Panc1 (cell line): ENCODE measurements at regions not wholly inside any gene's neighbourhood (a gene's known extent, or its start where the extent isn't known, plus 50 kb on each side); places are given as distances from the start of the nearest gene placed in this dataset.

Experiments used
- ATAC-seq: fragments of 200-7000 bp; cut with Tn5 transposase; 2 replicates; pipeline ENCODE4 v1.9.1; 2020; ENCODE audit warnings: mild to moderate bottlenecking, moderate library complexity
- BruUV-seq: library from RNA; stranded (reverse); fragments of 400-500 nt; replicated peaks from 2 replicates; lab custom pipeline; 2021; lab: Mats Ljungman, UMichigan
- CTCF ChIA-PET: fragments of 300-600 bp; sonication (Branson Sonifier 250); formaldehyde crosslinking; loops from one replicate; lab custom pipeline; 2022; ENCODE audit warnings: antibody characterized with exemption; lab: Charles Lee
- POLR2A ChIA-PET: fragments of 300-600 bp; sonication (Branson Sonifier 250); formaldehyde crosslinking; loops from one replicate; lab custom pipeline; 2022; ENCODE audit warnings: antibody characterized with exemption; lab: Charles Lee
- DNase-seq: peaks from one replicate; pipeline ENCODE4 v3.0.0-alpha.2; 2010; ENCODE audit warnings: low read depth, low spot score
- H3K27ac ChIP-seq: 2 replicates; pipeline ENCODE4 v1.5.1; 2011; ENCODE audit warnings: mild to moderate bottlenecking, low read length, inconsistent platforms
- H3K27me3 ChIP-seq: fragments of 200-500 bp; sonication (Bioruptor generic); 2 replicates; pipeline ENCODE4 v1.6.0; 2014; ENCODE audit warnings: low read length, inconsistent platforms; ENCODE audit not compliant: control insufficient read depth, insufficient read depth
- H3K36me3 ChIP-seq: fragments of 200-500 bp; sonication (Bioruptor generic); 2 replicates; pipeline ENCODE4 v1.5.1; 2014; ENCODE audit warnings: inconsistent platforms, mild to moderate bottlenecking, low read length, moderate library complexity; ENCODE audit not compliant: control insufficient read depth, insufficient read depth
- H3K4me1 ChIP-seq: 2 replicates; pipeline ENCODE4 v1.5.1; 2011; ENCODE audit warnings: inconsistent platforms, mild to moderate bottlenecking, low read length, moderate library complexity; ENCODE audit not compliant: control insufficient read depth, insufficient read depth
- H3K4me3 ChIP-seq, 2 experiments: 2 replicates each; pipeline ENCODE4 v1.5.1; 2011 to 2012; ENCODE audit warnings: low read depth in 2 of 2, low read length in 2 of 2, mild to moderate bottlenecking in 2 of 2, inconsistent platforms in 1 of 2, moderate library complexity in 1 of 2
- H3K9me3 ChIP-seq: fragments of 200-500 bp; sonication (Bioruptor generic); 2 replicates; pipeline ENCODE4 v1.5.1; 2014; ENCODE audit warnings: low read depth, mild to moderate bottlenecking, inconsistent platforms, low read length, moderate library complexity; ENCODE audit not compliant: control insufficient read depth, insufficient read depth
- CTCF ChIP-seq: fragments of 450-650 bp; IDR thresholded peaks from 2 replicates; pipeline ENCODE4 v1.5.1; 2017; ENCODE audit warnings: mild to moderate bottlenecking
- POLR2AphosphoS5 ChIP-seq: IDR thresholded peaks from 2 replicates; pipeline ENCODE4 v1.6.1; 2012; ENCODE audit warnings: mild to moderate bottlenecking, low read depth, low read length, moderate library complexity
- REST ChIP-seq, 2 experiments: IDR thresholded peaks; 2 replicates each; pipeline ENCODE4 v1.6.1; 2011 to 2012; ENCODE audit warnings: low read depth in 2 of 2, control low read depth in 1 of 2, low read length in 1 of 2, mild to moderate bottlenecking in 1 of 2, moderate library complexity in 1 of 2; ENCODE audit not compliant: insufficient read depth in 1 of 2
- SIN3A ChIP-seq: IDR thresholded peaks from 2 replicates; pipeline ENCODE4 v1.6.1; 2012; ENCODE audit warnings: low read depth, mild to moderate bottlenecking, low read length, moderate library complexity, borderline replicate concordance; ENCODE audit not compliant: insufficient read depth
- TCF7L2 ChIP-seq: IDR thresholded peaks from 2 replicates; pipeline ENCODE4 v1.6.1; 2011; ENCODE audit warnings: mild to moderate bottlenecking, low read depth, low read length, inconsistent platforms
- in situ Hi-C: cut with HindIII; loops from 2 replicates; pipeline ENCODE4 v1.10.0; 2016; ENCODE audit warnings: low sequenced_read_pairs, low pct_unique_long_range_greater_than_20kb
- intact Hi-C: fragments of 100-400 bp; cut with micrococcal nuclease; formaldehyde crosslinking; loops from one replicate; pipeline ENCODE4 v1.10.0; 2022; ENCODE audit not compliant: unreplicated experiment

GRCh38 chr3:181629029-181629428, 82.7 kb upstream of the SOX2 start:
- H3K27ac ChIP-seq: no peak overlapping the region
- no peaks in the 10 kb centered on the region for H3K9me3 ChIP-seq
- no peaks in the 10 kb centered on the region for H3K27me3 ChIP-seq
- H3K4me1 ChIP-seq: no peaks in the 10 kb centered on the region
- H3K36me3 ChIP-seq: no peaks in the 10 kb centered on the region; the same call in 1 of the 2 replicates
- ATAC-seq (no peak), DNase-seq (no peak)
- H3K4me3 ChIP-seq: no peak overlapping the region
- in situ Hi-C loops (no loop called here), intact Hi-C loops (no loop called here)
- TF ChIP-seq CTCF (no peak), POLR2AphosphoS5 (no peak)
- no TSS peak for BruUV-seq
- ChIA-PET POLR2A (no interaction called here), CTCF (no interaction called here)

- Histone ChIP-seq H3K4me3 (no peak overlapping the region), H3K27me3 (no peaks in the 10 kb centered on the region), H3K27ac (no peak overlapping the region), H3K4me1 (no peaks in the 10 kb centered on the region), H3K9me3 (no peaks in the 10 kb centered on the region), H3K36me3 (no peaks in the 10 kb centered on the region; the same call in 1 of the 2 replicates)
- TF ChIP-seq CTCF: no peak
- TF ChIP-seq TCF7L2: no peak
- TF ChIP-seq REST (IDR thresholded peaks at IDR 0.05; ENCODE audit: insufficient read depth in 1 of 2, low read depth in 2 of 2, low read length in 1 of 2): no peak
- no peak for TF ChIP-seq POLR2AphosphoS5
- TF ChIP-seq SIN3A: no peak
- no TSS peak for BruUV-seq
- intact Hi-C loops: no loop called here
- in situ Hi-C loops: no loop called here
- ATAC-seq: no peak
- ChIA-PET CTCF (no interaction called here), POLR2A (no interaction called here)
- DNase-seq: no peak
Measured at GRCh38 chr3:181628384-181628783, 83.3 kb upstream of the SOX2 start.
